ENCODE measurements at regions not wholly inside any gene's neighbourhood (a gene's known extent, or its start where the extent isn't known, plus 50 kb on each side); places are given as distances from the start of the nearest gene placed in this dataset.

GRCh38 chr6:132204591-132204990 is 196.7 kb downstream of the MOXD1 start:
- TF ChIP-seq CTCF (IDR thresholded peaks at IDR 0.05) = no peak
- Histone ChIP-seq H3K36me3 (no peaks in the 10 kb centered on the region), H3K4me1 (ENCODE audit: control insufficient read depth in 1 of 2, low read depth in 2 of 2) (peaks cover 0 to 12% of the 10 kb centered on the region in 2 donors), H3K4me3 (no peak overlapping the region), H3K27ac (no peak overlapping the region), H3K9me3 (no peaks in the 10 kb centered on the region), H3K27me3 (replicated peaks; ENCODE audit: insufficient read depth) (no peaks in the 10 kb centered on the region)
- no peak for DNase-seq (ENCODE audit: low spot score)
- ATAC-seq (ENCODE audit: insufficient number of reproducible peaks, low FRiP score, low read depth) = no peak

GRCh38 chr6:132202574-132202973 is 198.7 kb downstream of the MOXD1 start:
- no peak for DNase-seq (ENCODE audit: low spot score)
- H3K27ac ChIP-seq = peak overlapping the region; percentile 48 to 51

GRCh38 chr6:132199343-132199742 is 201.9 kb downstream of the MOXD1 start:
- H3K4me1 ChIP-seq (ENCODE audit: control insufficient read depth in 1 of 2, low read depth in 2 of 2) = peaks cover 5 to 26% of the 10 kb centered on the region in 2 donors
- H3K27ac ChIP-seq = peak overlapping the region in 1 of 2 donors; percentile 40
- H3K9me3 ChIP-seq = no peaks in the 10 kb centered on the region
- no peak overlapping the region for H3K4me3 ChIP-seq
- H3K36me3 ChIP-seq = no peaks in the 10 kb centered on the region
- H3K27me3 ChIP-seq (replicated peaks; ENCODE audit: insufficient read depth) = no peaks in the 10 kb centered on the region
- DNase-seq (ENCODE audit: low spot score) (no peak), ATAC-seq (ENCODE audit: insufficient number of reproducible peaks, low FRiP score, low read depth) (no peak)
- no peak for TF ChIP-seq CTCF (IDR thresholded peaks at IDR 0.05)

More at GRCh38 chr6:132202574-132202973, 198.7 kb downstream of the MOXD1 start:
- Histone ChIP-seq H3K9me3 (no peaks in the 10 kb centered on the region), H3K4me1 (ENCODE audit: control insufficient read depth in 1 of 2, low read depth in 2 of 2) (peaks cover 5 to 26% of the 10 kb centered on the region in 2 donors), H3K36me3 (no peaks in the 10 kb centered on the region), H3K4me3 (no peak overlapping the region), H3K27me3 (replicated peaks; ENCODE audit: insufficient read depth) (no peaks in the 10 kb centered on the region)
- no peak for TF ChIP-seq CTCF (IDR thresholded peaks at IDR 0.05)
- peak; percentile 85 for ATAC-seq (ENCODE audit: insufficient number of reproducible peaks, low FRiP score, low read depth)

- H3K4me3 ChIP-seq = no peak overlapping the region
- no peak overlapping the region for H3K27ac ChIP-seq
- H3K9me3 ChIP-seq = no peaks in the 10 kb centered on the region
- H3K4me1 ChIP-seq (ENCODE audit: control insufficient read depth in 1 of 2, low read depth in 2 of 2) = peaks cover 5 to 26% of the 10 kb centered on the region in 2 donors
- TF ChIP-seq CTCF (IDR thresholded peaks at IDR 0.05) = no peak
- H3K36me3 ChIP-seq = no peaks in the 10 kb centered on the region
- no peak for ATAC-seq (ENCODE audit: insufficient number of reproducible peaks, low FRiP score, low read depth)
- DNase-seq (ENCODE audit: low spot score) = no peak
- no peaks in the 10 kb centered on the region for H3K27me3 ChIP-seq (replicated peaks; ENCODE audit: insufficient read depth)
Observed at GRCh38 chr6:132198896-132199295, 202.4 kb downstream of the MOXD1 start.

DNA sequence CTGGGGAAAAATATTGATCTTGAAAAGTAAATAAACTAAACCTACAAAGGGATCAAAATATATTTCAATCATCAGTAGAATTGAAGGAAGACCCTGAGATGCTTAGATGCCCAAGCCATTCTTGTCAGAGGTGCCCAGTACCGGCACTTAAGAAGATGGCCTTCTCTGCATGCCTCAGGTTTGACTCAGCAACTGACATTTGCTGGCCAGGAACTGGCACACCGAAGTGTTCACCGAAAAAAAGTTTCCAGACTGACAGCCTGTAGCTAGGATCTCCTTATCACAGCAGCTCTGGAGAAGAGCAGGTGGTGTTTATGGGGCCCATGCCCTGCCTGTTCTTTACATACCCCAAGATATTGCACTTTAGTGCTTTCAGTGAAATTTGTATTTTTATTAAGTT is 203.2 kb downstream of the MOXD1 start:
- ATAC-seq (ENCODE audit: insufficient number of reproducible peaks, low FRiP score, low read depth) (no peak), DNase-seq (ENCODE audit: low spot score) (no peak)
- peaks cover 5 to 24% of the 10 kb centered on the region in 2 donors for H3K4me1 ChIP-seq (ENCODE audit: control insufficient read depth in 1 of 2, low read depth in 2 of 2)
- no peak overlapping the region for H3K4me3 ChIP-seq
- H3K36me3 ChIP-seq = no peaks in the 10 kb centered on the region
- H3K27ac ChIP-seq = no peak overlapping the region
- no peaks in the 10 kb centered on the region for H3K27me3 ChIP-seq (replicated peaks; ENCODE audit: insufficient read depth)
- TF ChIP-seq CTCF (IDR thresholded peaks at IDR 0.05) = no peak
- H3K9me3 ChIP-seq = no peaks in the 10 kb centered on the region

Data from thoracic aorta (tissue), 2 donors.